C4-2B (cell line): ENCODE measurements at regions not wholly inside any gene's neighbourhood (a gene's known extent, or its start where the extent isn't known, plus 50 kb on each side); places are given as distances from the start of the nearest gene placed in this dataset.

Experiments used
- ZFX ChIP-seq: fragments of 450-650 bp; IDR thresholded peaks from 2 replicates; pipeline ENCODE4 v1.6.1; 2017
- TF ChIP-seq, protein P1 (sequence below): fragments of 450-650 bp; conservative IDR thresholded peaks from 2 replicates; pipeline ENCODE4 v1.5.1; 2017; ENCODE audit warnings: mild to moderate bottlenecking

- TF ChIP-seq, protein P1, sequence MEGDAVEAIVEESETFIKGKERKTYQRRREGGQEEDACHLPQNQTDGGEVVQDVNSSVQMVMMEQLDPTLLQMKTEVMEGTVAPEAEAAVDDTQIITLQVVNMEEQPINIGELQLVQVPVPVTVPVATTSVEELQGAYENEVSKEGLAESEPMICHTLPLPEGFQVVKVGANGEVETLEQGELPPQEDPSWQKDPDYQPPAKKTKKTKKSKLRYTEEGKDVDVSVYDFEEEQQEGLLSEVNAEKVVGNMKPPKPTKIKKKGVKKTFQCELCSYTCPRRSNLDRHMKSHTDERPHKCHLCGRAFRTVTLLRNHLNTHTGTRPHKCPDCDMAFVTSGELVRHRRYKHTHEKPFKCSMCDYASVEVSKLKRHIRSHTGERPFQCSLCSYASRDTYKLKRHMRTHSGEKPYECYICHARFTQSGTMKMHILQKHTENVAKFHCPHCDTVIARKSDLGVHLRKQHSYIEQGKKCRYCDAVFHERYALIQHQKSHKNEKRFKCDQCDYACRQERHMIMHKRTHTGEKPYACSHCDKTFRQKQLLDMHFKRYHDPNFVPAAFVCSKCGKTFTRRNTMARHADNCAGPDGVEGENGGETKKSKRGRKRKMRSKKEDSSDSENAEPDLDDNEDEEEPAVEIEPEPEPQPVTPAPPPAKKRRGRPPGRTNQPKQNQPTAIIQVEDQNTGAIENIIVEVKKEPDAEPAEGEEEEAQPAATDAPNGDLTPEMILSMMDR = no peak
- TF ChIP-seq ZFX = no peak
These were observed 98.5 kb upstream of the RUNX3 start for GRCh38 chr1:25028587-25028906.
